ENCODE measurements at regions not wholly inside any gene's neighbourhood (a gene's known extent, or its start where the extent isn't known, plus 50 kb on each side); places are given as distances from the start of the nearest gene placed in this dataset.

- intact Hi-C loops (cut with DNase I), result no loop called here
- H3K27ac ChIP-seq (ENCODE audit: low read depth in 1 of 2, low read length in 2 of 2), result no peak overlapping the region
- H3K4me1 ChIP-seq (ENCODE audit: control insufficient read depth in 1 of 2, insufficient read depth in 2 of 2, low read length in 2 of 2), result peaks cover 0 to 2% of the 10 kb centered on the region in 2 donors
- no peak overlapping the region for H3K4me3 ChIP-seq (ENCODE audit: low read length in 2 of 2)
- H3K27me3 ChIP-seq (ENCODE audit: control insufficient read depth in 1 of 2, insufficient read depth in 2 of 2, low read length in 1 of 2), result no peaks in the 10 kb centered on the region
- 86 to 88% methylated on average over 7 of the region's 7 CpGs for WGBS, 2 donors
- H3K36me3 ChIP-seq (ENCODE audit: control insufficient read depth in 1 of 2, insufficient read depth in 2 of 2, low read length in 1 of 2), result no peaks in the 10 kb centered on the region
- DNase-seq, result no peak
- ATAC-seq (ENCODE audit: low FRiP score), result no peak
- no peaks in the 10 kb centered on the region for H3K9me3 ChIP-seq (ENCODE audit: control insufficient read depth, low read length)
Measured at GRCh38 chr2:226366920-226367319, 432.7 kb downstream of the IRS1 start.

- Histone ChIP-seq H3K9me3 (ENCODE audit: control insufficient read depth, low read length) (no peaks in the 10 kb centered on the region), H3K27ac (ENCODE audit: low read depth in 1 of 2, low read length in 2 of 2) (no peak overlapping the region), H3K4me1 (ENCODE audit: control insufficient read depth in 1 of 2, insufficient read depth in 2 of 2, low read length in 2 of 2) (peaks cover 0 to 2% of the 10 kb centered on the region in 2 donors), H3K36me3 (ENCODE audit: control insufficient read depth in 1 of 2, insufficient read depth in 2 of 2, low read length in 1 of 2) (no peaks in the 10 kb centered on the region), H3K4me3 (ENCODE audit: low read length in 2 of 2) (no peak overlapping the region), H3K27me3 (ENCODE audit: control insufficient read depth in 1 of 2, insufficient read depth in 2 of 2, low read length in 1 of 2) (no peaks in the 10 kb centered on the region)
- ATAC-seq (ENCODE audit: low FRiP score) (no peak), DNase-seq (no peak)
- intact Hi-C loops (cut with DNase I), result no loop called here
Measured at GRCh38 chr2:226364217-226364616, 435.4 kb downstream of the IRS1 start.

GRCh38 chr2:226362980-226363379 lies 436.6 kb downstream of the IRS1 start:
- intact Hi-C loops (cut with DNase I), result no loop called here
- no peak for DNase-seq
- no peak for ATAC-seq (ENCODE audit: low FRiP score)
- Histone ChIP-seq H3K27me3 (ENCODE audit: control insufficient read depth in 1 of 2, insufficient read depth in 2 of 2, low read length in 1 of 2) (no peaks in the 10 kb centered on the region), H3K36me3 (ENCODE audit: control insufficient read depth in 1 of 2, insufficient read depth in 2 of 2, low read length in 1 of 2) (no peaks in the 10 kb centered on the region), H3K4me3 (ENCODE audit: low read length in 2 of 2) (no peak overlapping the region), H3K4me1 (ENCODE audit: control insufficient read depth in 1 of 2, insufficient read depth in 2 of 2, low read length in 2 of 2) (peaks cover 0 to 2% of the 10 kb centered on the region in 2 donors), H3K27ac (ENCODE audit: low read depth in 1 of 2, low read length in 2 of 2) (no peak overlapping the region), H3K9me3 (ENCODE audit: control insufficient read depth, low read length) (no peaks in the 10 kb centered on the region)
- WGBS, 2 donors, result 8% methylated on average over 2 of the region's 2 CpGs

- intact Hi-C loops (cut with DNase I), result no loop called here
- H3K27me3 ChIP-seq (ENCODE audit: control insufficient read depth in 1 of 2, insufficient read depth in 2 of 2, low read length in 1 of 2), result no peaks in the 10 kb centered on the region
- no peak overlapping the region for H3K27ac ChIP-seq (ENCODE audit: low read depth in 1 of 2, low read length in 2 of 2)
- no peak overlapping the region for H3K4me3 ChIP-seq (ENCODE audit: low read length in 2 of 2)
- H3K36me3 ChIP-seq (ENCODE audit: control insufficient read depth in 1 of 2, insufficient read depth in 2 of 2, low read length in 1 of 2), result no peaks in the 10 kb centered on the region
- DNase-seq (no peak), ATAC-seq (ENCODE audit: low FRiP score) (no peak)
- no peaks in the 10 kb centered on the region for H3K9me3 ChIP-seq (ENCODE audit: control insufficient read depth, low read length)
- 61 to 71% methylated on average over 2 of the region's 2 CpGs for WGBS, 2 donors
- H3K4me1 ChIP-seq (ENCODE audit: control insufficient read depth in 1 of 2, insufficient read depth in 2 of 2, low read length in 2 of 2), result peaks cover 0 to 2% of the 10 kb centered on the region in 2 donors
Measured at GRCh38 chr2:226360658-226361057, 439.0 kb downstream of the IRS1 start.

- no peak overlapping the region for H3K4me3 ChIP-seq (ENCODE audit: low read length in 2 of 2)
- intact Hi-C loops (cut with DNase I), result no loop called here
- no peak for DNase-seq
- H3K9me3 ChIP-seq (ENCODE audit: control insufficient read depth, low read length), result no peaks in the 10 kb centered on the region
- ATAC-seq (ENCODE audit: low FRiP score), result no peak
- H3K4me1 ChIP-seq (ENCODE audit: control insufficient read depth in 1 of 2, insufficient read depth in 2 of 2, low read length in 2 of 2), result peaks cover 0 to 2% of the 10 kb centered on the region in 2 donors
- 33 to 55% methylated on average over 5 of the region's 5 CpGs for WGBS, 2 donors
- no peaks in the 10 kb centered on the region for H3K27me3 ChIP-seq (ENCODE audit: control insufficient read depth in 1 of 2, insufficient read depth in 2 of 2, low read length in 1 of 2)
- no peaks in the 10 kb centered on the region for H3K36me3 ChIP-seq (ENCODE audit: control insufficient read depth in 1 of 2, insufficient read depth in 2 of 2, low read length in 1 of 2)
- no peak overlapping the region for H3K27ac ChIP-seq (ENCODE audit: low read depth in 1 of 2, low read length in 2 of 2)
Measured at GRCh38 chr2:226358688-226359087, 440.9 kb downstream of the IRS1 start.

GRCh38 chr2:226357816-226358215 lies 441.8 kb downstream of the IRS1 start:
- Histone ChIP-seq H3K4me1 (ENCODE audit: control insufficient read depth in 1 of 2, insufficient read depth in 2 of 2, low read length in 2 of 2) (peaks cover 0 to under 1% of the 10 kb centered on the region in 2 donors), H3K4me3 (ENCODE audit: low read length in 2 of 2) (no peak overlapping the region), H3K27me3 (ENCODE audit: control insufficient read depth in 1 of 2, insufficient read depth in 2 of 2, low read length in 1 of 2) (no peaks in the 10 kb centered on the region), H3K36me3 (ENCODE audit: control insufficient read depth in 1 of 2, insufficient read depth in 2 of 2, low read length in 1 of 2) (no peaks in the 10 kb centered on the region), H3K9me3 (ENCODE audit: control insufficient read depth, low read length) (no peaks in the 10 kb centered on the region), H3K27ac (ENCODE audit: low read depth in 1 of 2, low read length in 2 of 2) (no peak overlapping the region)
- ATAC-seq (ENCODE audit: low FRiP score) (no peak), DNase-seq (no peak)
- intact Hi-C loops (cut with DNase I), result no loop called here
- WGBS, 2 donors, result 93 to 95% methylated on average over 5 of the region's 5 CpGs

- no peaks in the 10 kb centered on the region for H3K27me3 ChIP-seq (ENCODE audit: control insufficient read depth in 1 of 2, insufficient read depth in 2 of 2, low read length in 1 of 2)
- H3K4me3 ChIP-seq (ENCODE audit: low read length in 2 of 2), result no peak overlapping the region
- H3K36me3 ChIP-seq (ENCODE audit: control insufficient read depth in 1 of 2, insufficient read depth in 2 of 2, low read length in 1 of 2), result no peaks in the 10 kb centered on the region
- H3K9me3 ChIP-seq (ENCODE audit: control insufficient read depth, low read length), result no peaks in the 10 kb centered on the region
- intact Hi-C loops (cut with DNase I), result no loop called here
- H3K4me1 ChIP-seq (ENCODE audit: control insufficient read depth in 1 of 2, insufficient read depth in 2 of 2, low read length in 2 of 2), result no peaks in the 10 kb centered on the region
- ATAC-seq (ENCODE audit: low FRiP score) (no peak), DNase-seq (no peak)
- H3K27ac ChIP-seq (ENCODE audit: low read depth in 1 of 2, low read length in 2 of 2), result no peak overlapping the region
Measured at GRCh38 chr2:226355600-226355999, 444.0 kb downstream of the IRS1 start.

GRCh38 chr2:226354434-226354833 lies 445.2 kb downstream of the IRS1 start:
- no peaks in the 10 kb centered on the region for H3K4me1 ChIP-seq (ENCODE audit: control insufficient read depth in 1 of 2, insufficient read depth in 2 of 2, low read length in 2 of 2)
- DNase-seq (no peak), ATAC-seq (ENCODE audit: low FRiP score) (no peak)
- intact Hi-C loops (cut with DNase I), result no loop called here
- H3K36me3 ChIP-seq (ENCODE audit: control insufficient read depth in 1 of 2, insufficient read depth in 2 of 2, low read length in 1 of 2), result no peaks in the 10 kb centered on the region
- no peak overlapping the region for H3K4me3 ChIP-seq (ENCODE audit: low read length in 2 of 2)
- H3K27ac ChIP-seq (ENCODE audit: low read depth in 1 of 2, low read length in 2 of 2), result no peak overlapping the region
- no peaks in the 10 kb centered on the region for H3K9me3 ChIP-seq (ENCODE audit: control insufficient read depth, low read length)
- H3K27me3 ChIP-seq (ENCODE audit: control insufficient read depth in 1 of 2, insufficient read depth in 2 of 2, low read length in 1 of 2), result no peaks in the 10 kb centered on the region

- DNase-seq, result no peak
- intact Hi-C loops (cut with DNase I), result no loop called here
- Histone ChIP-seq H3K4me1 (ENCODE audit: control insufficient read depth in 1 of 2, insufficient read depth in 2 of 2, low read length in 2 of 2) (no peaks in the 10 kb centered on the region), H3K27ac (ENCODE audit: low read depth in 1 of 2, low read length in 2 of 2) (no peak overlapping the region), H3K36me3 (ENCODE audit: control insufficient read depth in 1 of 2, insufficient read depth in 2 of 2, low read length in 1 of 2) (no peaks in the 10 kb centered on the region), H3K9me3 (ENCODE audit: control insufficient read depth, low read length) (no peaks in the 10 kb centered on the region), H3K4me3 (ENCODE audit: low read length in 2 of 2) (no peak overlapping the region), H3K27me3 (ENCODE audit: control insufficient read depth in 1 of 2, insufficient read depth in 2 of 2, low read length in 1 of 2) (no peaks in the 10 kb centered on the region)
- no peak for ATAC-seq (ENCODE audit: low FRiP score)
- 91 to 93% methylated on average over 6 of the region's 6 CpGs for WGBS, 2 donors
Measured at GRCh38 chr2:226352941-226353560, 446.6 kb downstream of the IRS1 start.
